ENCODE measurements at regions not wholly inside any gene's neighbourhood (a gene's known extent, or its start where the extent isn't known, plus 50 kb on each side); places are given as distances from the start of the nearest gene placed in this dataset.
"Not testable (repeated sequence)": the region's sequence is repeated elsewhere in the genome, so short reads cannot be mapped to it uniquely, and the experiment has no call there.

- H3K27ac ChIP-seq, H3K27me3 ChIP-seq, H3K4me1 ChIP-seq, H3K9me3 ChIP-seq, H3K9ac ChIP-seq, H3K36me3 ChIP-seq, H3K4me3 ChIP-seq, H4K20me1 ChIP-seq, H3K4me2 ChIP-seq: not testable (repeated sequence)
Measured at GRCh38 chr9:65422966-65423690, 138.1 kb upstream of the FOXD4L5 start.

GRCh38 chr9:65421486-65421885 lies 136.5 kb upstream of the FOXD4L5 start:
- H3K4me2 ChIP-seq = not testable (repeated sequence)

GRCh38 chr9:65420771-65421170 lies 135.8 kb upstream of the FOXD4L5 start:
- no peaks in the 10 kb centered on the region for H3K4me1 ChIP-seq
- H3K9me3 ChIP-seq = no peaks in the 10 kb centered on the region; the same call in 1 of the 2 replicates
- H4K20me1 ChIP-seq = no peaks in the 10 kb centered on the region
- no peak overlapping the region for H3K4me2 ChIP-seq
- no peak overlapping the region for H3K27ac ChIP-seq
- no peak overlapping the region for H3K9ac ChIP-seq
- H3K27me3 ChIP-seq = no peaks in the 10 kb centered on the region
- H3K36me3 ChIP-seq = no peaks in the 10 kb centered on the region
- no peak overlapping the region for H3K4me3 ChIP-seq
- TF ChIP-seq Cebpa-rat (IDR thresholded peaks at IDR 0.05) = no peak

More at GRCh38 chr9:65421486-65421885, 136.5 kb upstream of the FOXD4L5 start:
- not testable (repeated sequence) for H3K27me3 ChIP-seq, H3K27ac ChIP-seq, H3K4me3 ChIP-seq, H3K9ac ChIP-seq, H4K20me1 ChIP-seq, H3K36me3 ChIP-seq, H3K4me1 ChIP-seq, H3K9me3 ChIP-seq

GRCh38 chr9:65418966-65419365 lies 134.0 kb upstream of the FOXD4L5 start:
- not testable (repeated sequence) for H3K9me3 ChIP-seq, H3K4me1 ChIP-seq, H3K27ac ChIP-seq, H4K20me1 ChIP-seq, H3K27me3 ChIP-seq, H3K9ac ChIP-seq, H3K4me2 ChIP-seq, H3K36me3 ChIP-seq, H3K4me3 ChIP-seq

GRCh38 chr9:65416948-65417347 lies 131.9 kb upstream of the FOXD4L5 start:
- not testable (repeated sequence) for H3K27ac ChIP-seq, H3K4me1 ChIP-seq, H3K27me3 ChIP-seq, H3K9ac ChIP-seq, H3K4me2 ChIP-seq, H4K20me1 ChIP-seq, H3K4me3 ChIP-seq, H3K9me3 ChIP-seq, H3K36me3 ChIP-seq

GRCh38 chr9:65414249-65414648 lies 129.2 kb upstream of the FOXD4L5 start:
- not testable (repeated sequence) for H3K4me1 ChIP-seq, H3K4me2 ChIP-seq, H4K20me1 ChIP-seq, H3K9me3 ChIP-seq, H3K27ac ChIP-seq, H3K36me3 ChIP-seq, H3K9ac ChIP-seq, H3K4me3 ChIP-seq, H3K27me3 ChIP-seq

GRCh38 chr9:65413371-65413770 lies 128.4 kb upstream of the FOXD4L5 start:
- H3K4me2 ChIP-seq, H3K27me3 ChIP-seq, H3K4me3 ChIP-seq, H3K9ac ChIP-seq, H3K27ac ChIP-seq, H4K20me1 ChIP-seq, H3K9me3 ChIP-seq, H3K4me1 ChIP-seq, H3K36me3 ChIP-seq: not testable (repeated sequence)

GRCh38 chr9:65411901-65412300 lies 126.9 kb upstream of the FOXD4L5 start:
- Histone ChIP-seq H3K9ac (no peak overlapping the region), H3K4me2 (no peak overlapping the region), H3K4me3 (no peak overlapping the region), H3K36me3 (no peaks in the 10 kb centered on the region), H3K9me3 (no peaks in the 10 kb centered on the region), H4K20me1 (no peaks in the 10 kb centered on the region), H3K27me3 (no peaks in the 10 kb centered on the region), H3K4me1 (no peaks in the 10 kb centered on the region), H3K27ac (no peak overlapping the region)
- TF ChIP-seq Cebpa-rat (IDR thresholded peaks at IDR 0.05) = no peak

- Histone ChIP-seq H3K27me3 (no peaks in the 10 kb centered on the region), H3K36me3 (no peaks in the 10 kb centered on the region), H4K20me1 (no peaks in the 10 kb centered on the region), H3K9ac (no peak overlapping the region), H3K4me2 (no peak overlapping the region), H3K27ac (no peak overlapping the region), H3K4me1 (no peaks in the 10 kb centered on the region), H3K4me3 (no peak overlapping the region), H3K9me3 (no peaks in the 10 kb centered on the region)
- TF ChIP-seq Cebpa-rat (IDR thresholded peaks at IDR 0.05) = no peak
Measured at GRCh38 chr9:65411336-65411735, 126.3 kb upstream of the FOXD4L5 start.

GRCh38 chr9:65410926-65411325 lies 125.9 kb upstream of the FOXD4L5 start:
- H3K4me2 ChIP-seq = no peak overlapping the region
- H3K9ac ChIP-seq = no peak overlapping the region
- no peaks in the 10 kb centered on the region for H3K36me3 ChIP-seq
- H3K27me3 ChIP-seq = no peaks in the 10 kb centered on the region
- H3K4me3 ChIP-seq = no peak overlapping the region
- no peaks in the 10 kb centered on the region for H3K4me1 ChIP-seq
- no peaks in the 10 kb centered on the region for H3K9me3 ChIP-seq
- no peak for TF ChIP-seq Cebpa-rat (IDR thresholded peaks at IDR 0.05)
- H4K20me1 ChIP-seq = no peaks in the 10 kb centered on the region
- no peak overlapping the region for H3K27ac ChIP-seq

GRCh38 chr9:65409471-65409980 lies 124.5 kb upstream of the FOXD4L5 start:
- no peak overlapping the region for H3K4me2 ChIP-seq
- no peaks in the 10 kb centered on the region for H4K20me1 ChIP-seq
- TF ChIP-seq Cebpa-rat (IDR thresholded peaks at IDR 0.05) = no peak
- H3K4me3 ChIP-seq = no peak overlapping the region
- H3K9me3 ChIP-seq = no peaks in the 10 kb centered on the region
- H3K27me3 ChIP-seq = no peaks in the 10 kb centered on the region
- H3K27ac ChIP-seq = no peak overlapping the region
- H3K4me1 ChIP-seq = no peaks in the 10 kb centered on the region
- no peaks in the 10 kb centered on the region for H3K36me3 ChIP-seq
- no peak overlapping the region for H3K9ac ChIP-seq

GRCh38 chr9:65408806-65409205 lies 123.8 kb upstream of the FOXD4L5 start:
- not testable (repeated sequence) for H3K9me3 ChIP-seq, H3K4me3 ChIP-seq, H3K27ac ChIP-seq, H3K4me1 ChIP-seq, H3K4me2 ChIP-seq, H3K27me3 ChIP-seq, H3K9ac ChIP-seq, H4K20me1 ChIP-seq, H3K36me3 ChIP-seq

- H3K27ac ChIP-seq, H3K9ac ChIP-seq, H4K20me1 ChIP-seq, H3K4me2 ChIP-seq, H3K4me1 ChIP-seq, H3K27me3 ChIP-seq, H3K36me3 ChIP-seq, H3K9me3 ChIP-seq, H3K4me3 ChIP-seq: not testable (repeated sequence)
Measured at GRCh38 chr9:65406625-65407024, 121.6 kb upstream of the FOXD4L5 start.

- not testable (repeated sequence) for H3K4me1 ChIP-seq, H3K27me3 ChIP-seq, H3K4me2 ChIP-seq, H4K20me1 ChIP-seq, H3K9me3 ChIP-seq, H3K36me3 ChIP-seq, H3K27ac ChIP-seq, H3K4me3 ChIP-seq, H3K9ac ChIP-seq
Measured at GRCh38 chr9:65405766-65406165, 120.8 kb upstream of the FOXD4L5 start.
